GM12878 (cell line): ENCODE measurements at regions not wholly inside any gene's neighbourhood (a gene's known extent, or its start where the extent isn't known, plus 50 kb on each side); places are given as distances from the start of the nearest gene placed in this dataset.

Experiments used
- ATAC-seq: fragments of 200-7000 bp; cut with Tn5 transposase; 3 replicates; pipeline ENCODE4 v1.9.1; 2020; ENCODE audit warnings: mild to moderate bottlenecking, moderate library complexity
- BruUV-seq: library from RNA; stranded (reverse); fragments of 400-500 nt; replicated peaks from 2 replicates; lab custom pipeline; 2021; lab: Mats Ljungman, UMichigan
- CTCF ChIA-PET: fragments of 300-600 bp; sonication (Branson Sonifier 250); formaldehyde crosslinking; extraction: SDS; loops from one replicate; lab custom pipeline; 2021; ENCODE audit warnings: inconsistent platforms; lab: Yijun Ruan, JAX
- POLR2A ChIA-PET: fragments of 350-600 bp; formaldehyde crosslinking; extraction: SDS; loops from one replicate; lab custom pipeline; 2021; ENCODE audit warnings: inconsistent platforms; lab: Charles Lee
- RAD21 ChIA-PET: fragments of 300-600 bp; sonication (Branson Sonifier 250); formaldehyde crosslinking; loops from one replicate; lab custom pipeline; 2023; ENCODE audit warnings: antibody characterized with exemption; ENCODE audit not compliant: unreplicated experiment; lab: Charles Lee
- SMC1A ChIA-PET: fragments of 300-600 bp; sonication (Branson Sonifier 250); formaldehyde crosslinking; loops from one replicate; lab custom pipeline; 2023; ENCODE audit not compliant: unreplicated experiment, uncharacterized antibody; lab: Charles Lee
- DNase-seq: peaks from one replicate; pipeline ENCODE4 v3.0.0-alpha.2; 2011; ENCODE audit warnings: low read depth, low spot score
- FAIRE-seq: peaks from 3 replicates; lab custom pipeline; 2011; peaks lifted over from hg19 to GRCh38; lab: Jason Lieb, UNC
- H2AFZ ChIP-seq: 2 replicates; pipeline ENCODE4 v1.6.0; 2011; ENCODE audit warnings: low read depth, low read length, control low read depth; ENCODE audit not compliant: control insufficient read depth
- H3K27ac ChIP-seq: 2 replicates; pipeline ENCODE4 v1.5.1; 2011; ENCODE audit warnings: control low read depth; ENCODE audit not compliant: control insufficient read depth, insufficient read depth
- H3K27me3 ChIP-seq, 2 experiments: replicated peaks in 1 of 2; 2 replicates each; pipeline versions ENCODE4 v1.6.0 to v1.6.1; 2011; ENCODE audit warnings: low read length in 1 of 2; ENCODE audit not compliant: control insufficient read depth in 2 of 2, insufficient read depth in 2 of 2
- H3K36me3 ChIP-seq, 2 experiments: 2 replicates each; pipeline ENCODE4 v1.5.1; 2011; ENCODE audit warnings: low read length in 1 of 2; ENCODE audit not compliant: control insufficient read depth in 2 of 2, insufficient read depth in 2 of 2
- H3K4me1 ChIP-seq: 2 replicates; pipeline ENCODE4 v1.6.1; 2011; ENCODE audit warnings: mild to moderate bottlenecking, low read length, moderate library complexity, mixed read lengths; ENCODE audit not compliant: control insufficient read depth, insufficient read depth
- H3K4me2 ChIP-seq: 2 replicates; pipeline ENCODE4 v1.6.0; 2011; ENCODE audit warnings: control low read depth; ENCODE audit not compliant: control insufficient read depth, insufficient read depth
- H3K4me3 ChIP-seq: fragments of 200-600 bp; sonication (generic); 2 replicates; pipeline ENCODE4 v1.5.1; 2016
- H3K79me2 ChIP-seq: 2 replicates; pipeline ENCODE4 v1.6.0; 2011; ENCODE audit warnings: low read length; ENCODE audit not compliant: control insufficient read depth, insufficient read depth
- H3K9ac ChIP-seq: 2 replicates; pipeline ENCODE4 v1.8.0; 2011; ENCODE audit warnings: low read length, control low read depth, mixed read lengths; ENCODE audit not compliant: control insufficient read depth, insufficient read depth
- H3K9me3 ChIP-seq: replicated peaks from 3 replicates; pipeline ENCODE4 v1.5.1; 2011; ENCODE audit warnings: mild to moderate bottlenecking, low read length; ENCODE audit not compliant: control insufficient read depth, insufficient read depth
- H4K20me1 ChIP-seq: 2 replicates; pipeline ENCODE4 v1.6.0; 2011; ENCODE audit not compliant: control insufficient read depth, insufficient read depth
- CBFB ChIP-seq: IDR thresholded peaks from 2 replicates; pipeline ENCODE4 v1.6.1; 2016; ENCODE audit warnings: antibody characterized with exemption, low read depth
- CHD2 ChIP-seq: IDR thresholded peaks from 2 replicates; pipeline ENCODE4 v1.6.1; 2011; ENCODE audit warnings: low read depth, low read length, improper control_type of control experiment, borderline replicate concordance
- E2F8 ChIP-seq: fragments of 450-650 bp; IDR thresholded peaks from 2 replicates; pipeline ENCODE4 v1.6.1; 2018; ENCODE audit warnings: mild to moderate bottlenecking, low read depth, moderate library complexity; ENCODE audit not compliant: partially characterized antibody
- E4F1 ChIP-seq: fragments of 450-650 bp; IDR thresholded peaks from 2 replicates; pipeline ENCODE4 v1.6.1; 2018; ENCODE audit warnings: borderline replicate concordance, mild to moderate bottlenecking; ENCODE audit not compliant: partially characterized antibody
- FOXM1 ChIP-seq: IDR thresholded peaks from 2 replicates; pipeline ENCODE4 v1.6.1; 2012; ENCODE audit warnings: low read depth, mild to moderate bottlenecking, inconsistent platforms, low read length, moderate library complexity
- MYB ChIP-seq: fragments of 150-350 bp; IDR thresholded peaks from 2 replicates; pipeline ENCODE4 v1.6.1; 2014; ENCODE audit warnings: mild to moderate bottlenecking, low read depth, low read length, borderline replicate concordance
- NKRF ChIP-seq: fragments of 450-650 bp; conservative IDR thresholded peaks from 2 replicates; pipeline ENCODE4 v1.6.1; 2017; ENCODE audit warnings: mild to moderate bottlenecking, moderate library complexity
- POLR2AphosphoS2 ChIP-seq: IDR thresholded peaks from 2 replicates; pipeline ENCODE4 v1.6.1; 2011; ENCODE audit warnings: low read depth, mild to moderate bottlenecking, low read length, improper control_type of control experiment, moderate library complexity
- POU2F2 ChIP-seq: IDR thresholded peaks from 3 replicates; pipeline ENCODE4 v1.6.1; 2011; ENCODE audit warnings: low read depth, mild to moderate bottlenecking, low read length, borderline replicate concordance
- REST ChIP-seq: IDR thresholded peaks from 2 replicates; pipeline ENCODE4 v1.6.1; 2012; ENCODE audit warnings: mild to moderate bottlenecking, low read depth, low read length
- SPI1 ChIP-seq: IDR thresholded peaks from 2 replicates; pipeline ENCODE4 v1.6.1; 2011; ENCODE audit warnings: low read depth, mild to moderate bottlenecking, low read length, moderate library complexity, borderline replicate concordance; ENCODE audit not compliant: insufficient read depth
- ZNF24 ChIP-seq: fragments of 450-650 bp; IDR thresholded peaks from 2 replicates; pipeline ENCODE4 v1.6.1; 2017; ENCODE audit warnings: antibody characterized with exemption, mild to moderate bottlenecking
- WGBS: methylation state at CpG from one replicate; pipeline ENCODE4 v1.1.6; 2016; ENCODE audit warnings: low lambda C conversion rate; ENCODE audit not compliant: insufficient replicate concordance, insufficient coverage; ENCODE audit errors: missing lambda C conversion rate; 5-methylcytosine and 5-hydroxymethylcytosine counted together
- in situ Hi-C: fragments of 300-500 bp; cut with MboI; formaldehyde crosslinking; loops from 9 replicates; pipeline ENCODE4 v1.14.3; 2018; ENCODE audit warnings: mixed read lengths
- intact Hi-C: fragments of 100-400 bp; cut with micrococcal nuclease; formaldehyde crosslinking; loops from one replicate; pipeline ENCODE4 v1.14.2; 2022; ENCODE audit not compliant: unreplicated experiment

- ChIA-PET RAD21 (no interaction called here), CTCF (no interaction called here), POLR2A (no interaction called here), SMC1A (no interaction called here)
- no peaks in the 10 kb centered on the region for H3K27me3 ChIP-seq
- WGBS = 38% methylated on average over 3 of the region's 3 CpGs
- intact Hi-C loops (no loop called here), in situ Hi-C loops (no loop called here)
- no peaks in the 10 kb centered on the region for H3K79me2 ChIP-seq
- no peak overlapping the region for H3K9ac ChIP-seq
- no peaks in the 10 kb centered on the region for H3K4me1 ChIP-seq
- ATAC-seq (no peak), FAIRE-seq (no peak), DNase-seq (no peak)
- H3K27ac ChIP-seq = no peak overlapping the region
- H2AFZ ChIP-seq = no peak overlapping the region
- no peaks in the 10 kb centered on the region for H4K20me1 ChIP-seq
- H3K9me3 ChIP-seq = no peaks in the 10 kb centered on the region
- H3K36me3 ChIP-seq = no peaks in the 10 kb centered on the region
- BruUV-seq = no TSS peak
- H3K4me3 ChIP-seq = no peak overlapping the region
- H3K4me2 ChIP-seq = no peak overlapping the region
- TF ChIP-seq E2F8 (no peak), FOXM1 (no peak), E4F1 (no peak), POU2F2 (no peak), CBFB (no peak), POLR2AphosphoS2 (no peak), MYB (no peak), CHD2 (no peak), REST (no peak), SPI1 (no peak), NKRF (no peak), ZNF24 (no peak)
Observed at GRCh38 chr9:17031546-17031945, 103.3 kb upstream of the CNTLN start.
